GM18508 (cell line): ENCODE measurements at regions not wholly inside any gene's neighbourhood (a gene's known extent, or its start where the extent isn't known, plus 50 kb on each side); places are given as distances from the start of the nearest gene placed in this dataset.
"Not testable (repeated sequence)": the region's sequence is repeated elsewhere in the genome, so short reads cannot be mapped to it uniquely, and the experiment has no call there.

Experiments
- ATAC-seq: cut with Tn5 transposase; IDR thresholded peaks from one replicate; pipeline ENCODE4 v1.9.1; 2021; ENCODE audit warnings: moderate number of reproducible peaks; ENCODE audit not compliant: insufficient read depth, unreplicated experiment

- no peak for ATAC-seq
Observed at GRCh38 chr2:210376694-210377093, 61.7 kb upstream of the MYL1 start.

- ATAC-seq, result no peak
Observed at GRCh38 chr2:210370562-210370961, 55.6 kb upstream of the MYL1 start.

GRCh38 chr2:210366675-210367080 lies 51.7 kb upstream of the MYL1 start:
- peak; percentile 62 for ATAC-seq

DNA sequence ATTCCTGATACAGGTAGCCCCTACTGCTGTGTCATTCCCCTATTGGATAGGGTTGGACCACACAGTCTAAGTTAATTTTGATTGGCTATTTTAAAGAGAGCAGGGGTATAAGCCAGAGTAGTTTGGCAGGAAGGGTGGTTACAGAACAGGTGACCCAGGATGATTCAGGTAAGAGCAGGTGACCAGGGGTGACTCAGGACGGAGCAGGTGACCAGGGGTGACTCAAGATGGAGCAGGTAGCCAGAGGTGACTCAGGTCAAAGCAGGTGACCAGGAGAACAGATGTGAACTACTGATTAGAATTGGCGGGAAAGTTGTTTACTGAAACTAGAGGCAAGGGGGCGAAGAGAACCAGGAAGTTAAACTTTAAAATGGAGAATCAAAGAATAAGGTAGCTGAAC lies 50.5 kb upstream of the MYL1 start:
- ATAC-seq, result not testable (repeated sequence)
